Lower leg skin (tissue), 3 donors: ENCODE measurements at regions not wholly inside any gene's neighbourhood (a gene's known extent, or its start where the extent isn't known, plus 50 kb on each side); places are given as distances from the start of the nearest gene placed in this dataset.

Source experiments
- POLR2A ChIP-seq, 2 donors: fragments of 450-650 bp; IDR thresholded peaks; one replicate each; pipeline ENCODE4 v1.6.1; 2016 to 2017; ENCODE audit warnings: antibody characterized with exemption in 2 of 2, mild to moderate bottlenecking in 1 of 2, moderate library complexity in 1 of 2
- TF ChIP-seq, protein P1 (sequence below), 3 donors: fragments of 450-650 bp; IDR thresholded peaks; one replicate each; pipeline ENCODE4 v1.5.1; 2016; ENCODE audit warnings: antibody characterized with exemption in 3 of 3, mild to moderate bottlenecking in 3 of 3, moderate library complexity in 2 of 3

DNA sequence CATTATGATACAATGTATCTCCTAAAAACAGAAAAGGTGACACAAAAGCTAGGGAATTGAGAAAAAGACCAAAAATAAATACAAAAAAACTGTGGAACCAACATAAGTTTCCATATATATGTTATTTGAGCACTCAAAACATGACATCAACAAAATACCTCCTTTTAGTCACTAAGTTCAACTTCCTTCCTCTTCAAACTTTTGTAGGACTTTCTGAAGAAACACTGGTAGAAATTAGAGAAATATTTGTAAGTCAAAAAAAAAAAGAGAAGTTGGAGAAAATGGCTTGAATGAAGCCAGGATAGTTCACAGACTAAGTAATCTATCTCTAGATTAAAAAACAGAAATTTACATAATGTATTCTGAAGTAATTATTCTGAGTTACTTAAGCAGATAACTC is 208.4 kb upstream of the ALCAM start:
- TF ChIP-seq POLR2A (IDR thresholded peaks at IDR 0.05), result no peak
- TF ChIP-seq, protein P1, sequence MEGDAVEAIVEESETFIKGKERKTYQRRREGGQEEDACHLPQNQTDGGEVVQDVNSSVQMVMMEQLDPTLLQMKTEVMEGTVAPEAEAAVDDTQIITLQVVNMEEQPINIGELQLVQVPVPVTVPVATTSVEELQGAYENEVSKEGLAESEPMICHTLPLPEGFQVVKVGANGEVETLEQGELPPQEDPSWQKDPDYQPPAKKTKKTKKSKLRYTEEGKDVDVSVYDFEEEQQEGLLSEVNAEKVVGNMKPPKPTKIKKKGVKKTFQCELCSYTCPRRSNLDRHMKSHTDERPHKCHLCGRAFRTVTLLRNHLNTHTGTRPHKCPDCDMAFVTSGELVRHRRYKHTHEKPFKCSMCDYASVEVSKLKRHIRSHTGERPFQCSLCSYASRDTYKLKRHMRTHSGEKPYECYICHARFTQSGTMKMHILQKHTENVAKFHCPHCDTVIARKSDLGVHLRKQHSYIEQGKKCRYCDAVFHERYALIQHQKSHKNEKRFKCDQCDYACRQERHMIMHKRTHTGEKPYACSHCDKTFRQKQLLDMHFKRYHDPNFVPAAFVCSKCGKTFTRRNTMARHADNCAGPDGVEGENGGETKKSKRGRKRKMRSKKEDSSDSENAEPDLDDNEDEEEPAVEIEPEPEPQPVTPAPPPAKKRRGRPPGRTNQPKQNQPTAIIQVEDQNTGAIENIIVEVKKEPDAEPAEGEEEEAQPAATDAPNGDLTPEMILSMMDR (IDR thresholded peaks at IDR 0.05), result no peak
